IMR-90 (cell line): ENCODE measurements at regions not wholly inside any gene's neighbourhood (a gene's known extent, or its start where the extent isn't known, plus 50 kb on each side); places are given as distances from the start of the nearest gene placed in this dataset.

ENCODE experiments used
- BHLHE40 ChIP-seq: fragments of 150-350 bp; IDR thresholded peaks from 2 replicates; pipeline ENCODE4 v1.6.1; 2016; ENCODE audit warnings: mild to moderate bottlenecking, low read depth, low read length
- CEBPB ChIP-seq: IDR thresholded peaks from 2 replicates; pipeline ENCODE4 v1.6.1; 2012; ENCODE audit warnings: low read depth, low read length, improper control_type of control experiment
- FOS ChIP-seq: fragments of 150-350 bp; IDR thresholded peaks from 2 replicates; pipeline ENCODE4 v1.6.1; 2016; ENCODE audit warnings: low read depth, low read length
- MAFK ChIP-seq: IDR thresholded peaks from 2 replicates; pipeline ENCODE4 v1.6.1; 2012; ENCODE audit warnings: low read depth, low read length, improper control_type of control experiment
- MAZ ChIP-seq: IDR thresholded peaks from 2 replicates; pipeline ENCODE4 v1.6.1; 2012; ENCODE audit warnings: low read depth, mild to moderate bottlenecking, low read length, improper control_type of control experiment, moderate library complexity, borderline replicate concordance
- MXI1 ChIP-seq: IDR thresholded peaks from 2 replicates; pipeline ENCODE4 v1.6.1; 2012; ENCODE audit warnings: low read depth, mild to moderate bottlenecking, low read length, moderate library complexity, borderline replicate concordance
- POLR2A ChIP-seq: IDR thresholded peaks from 2 replicates; pipeline ENCODE4 v1.6.1; 2012; ENCODE audit warnings: mild to moderate bottlenecking, low read depth, low read length
- RAD21 ChIP-seq: IDR thresholded peaks from 2 replicates; pipeline ENCODE4 v1.6.1; 2012; ENCODE audit warnings: low read length, improper control_type of control experiment
- RCOR1 ChIP-seq: IDR thresholded peaks from 2 replicates; pipeline ENCODE4 v1.6.1; 2012; ENCODE audit warnings: mild to moderate bottlenecking, low read length, improper control_type of control experiment; ENCODE audit not compliant: insufficient replicate concordance
- RFX5 ChIP-seq: IDR thresholded peaks from 2 replicates; pipeline ENCODE4 v1.8.0; 2012; ENCODE audit warnings: low read depth, mild to moderate bottlenecking, low read length, moderate library complexity
- SMC3 ChIP-seq: fragments of 150-350 bp; IDR thresholded peaks from 2 replicates; pipeline ENCODE4 v1.6.1; 2016; ENCODE audit warnings: low read depth, mild to moderate bottlenecking, antibody characterized with exemption, low read length, moderate library complexity
- TF ChIP-seq, protein P1 (sequence below): conservative IDR thresholded peaks from 2 replicates; pipeline ENCODE4 v1.5.1; 2012; ENCODE audit warnings: mild to moderate bottlenecking, low read depth, low read length, improper control_type of control experiment
- TF ChIP-seq, protein P2 (sequence below): fragments of 150-350 bp; IDR thresholded peaks from 2 replicates; pipeline ENCODE4 v1.6.1; 2017; ENCODE audit warnings: mild to moderate bottlenecking, antibody characterized with exemption, low read length, low read depth

DNA sequence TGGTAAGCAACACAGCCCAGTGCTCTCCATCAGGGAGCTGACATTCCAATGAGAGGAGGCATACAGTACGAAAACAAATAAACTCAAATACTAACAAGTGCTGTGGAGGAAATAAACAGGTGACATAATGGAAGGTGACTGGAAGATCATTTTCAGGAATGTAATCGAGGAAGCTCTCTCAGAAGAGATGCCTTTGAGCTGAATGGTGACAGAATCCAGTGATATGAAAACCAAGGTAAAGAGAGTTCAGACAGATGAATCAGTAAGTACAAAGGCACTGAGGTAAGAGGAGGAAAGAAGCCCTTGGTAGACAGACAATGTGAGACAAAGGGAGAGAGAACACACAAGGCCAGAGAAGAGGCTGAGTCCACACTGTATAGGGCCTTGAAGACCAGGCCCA, 252.1 kb downstream of the LRATD1 start:
- TF ChIP-seq, protein P1, sequence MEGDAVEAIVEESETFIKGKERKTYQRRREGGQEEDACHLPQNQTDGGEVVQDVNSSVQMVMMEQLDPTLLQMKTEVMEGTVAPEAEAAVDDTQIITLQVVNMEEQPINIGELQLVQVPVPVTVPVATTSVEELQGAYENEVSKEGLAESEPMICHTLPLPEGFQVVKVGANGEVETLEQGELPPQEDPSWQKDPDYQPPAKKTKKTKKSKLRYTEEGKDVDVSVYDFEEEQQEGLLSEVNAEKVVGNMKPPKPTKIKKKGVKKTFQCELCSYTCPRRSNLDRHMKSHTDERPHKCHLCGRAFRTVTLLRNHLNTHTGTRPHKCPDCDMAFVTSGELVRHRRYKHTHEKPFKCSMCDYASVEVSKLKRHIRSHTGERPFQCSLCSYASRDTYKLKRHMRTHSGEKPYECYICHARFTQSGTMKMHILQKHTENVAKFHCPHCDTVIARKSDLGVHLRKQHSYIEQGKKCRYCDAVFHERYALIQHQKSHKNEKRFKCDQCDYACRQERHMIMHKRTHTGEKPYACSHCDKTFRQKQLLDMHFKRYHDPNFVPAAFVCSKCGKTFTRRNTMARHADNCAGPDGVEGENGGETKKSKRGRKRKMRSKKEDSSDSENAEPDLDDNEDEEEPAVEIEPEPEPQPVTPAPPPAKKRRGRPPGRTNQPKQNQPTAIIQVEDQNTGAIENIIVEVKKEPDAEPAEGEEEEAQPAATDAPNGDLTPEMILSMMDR: no peak
- TF ChIP-seq RAD21 (no peak), POLR2A (no peak), RCOR1 (no peak), MAZ (no peak), BHLHE40 (no peak), CEBPB (no peak), SMC3 (no peak), MAFK (no peak), MXI1 (no peak), FOS (no peak), RFX5 (no peak)
- TF ChIP-seq, protein P2, sequence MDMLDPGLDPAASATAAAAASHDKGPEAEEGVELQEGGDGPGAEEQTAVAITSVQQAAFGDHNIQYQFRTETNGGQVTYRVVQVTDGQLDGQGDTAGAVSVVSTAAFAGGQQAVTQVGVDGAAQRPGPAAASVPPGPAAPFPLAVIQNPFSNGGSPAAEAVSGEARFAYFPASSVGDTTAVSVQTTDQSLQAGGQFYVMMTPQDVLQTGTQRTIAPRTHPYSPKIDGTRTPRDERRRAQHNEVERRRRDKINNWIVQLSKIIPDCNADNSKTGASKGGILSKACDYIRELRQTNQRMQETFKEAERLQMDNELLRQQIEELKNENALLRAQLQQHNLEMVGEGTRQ: no peak
